ENCODE measurements at regions not wholly inside any gene's neighbourhood (a gene's known extent, or its start where the extent isn't known, plus 50 kb on each side); places are given as distances from the start of the nearest gene placed in this dataset.

- TF ChIP-seq, protein P1, sequence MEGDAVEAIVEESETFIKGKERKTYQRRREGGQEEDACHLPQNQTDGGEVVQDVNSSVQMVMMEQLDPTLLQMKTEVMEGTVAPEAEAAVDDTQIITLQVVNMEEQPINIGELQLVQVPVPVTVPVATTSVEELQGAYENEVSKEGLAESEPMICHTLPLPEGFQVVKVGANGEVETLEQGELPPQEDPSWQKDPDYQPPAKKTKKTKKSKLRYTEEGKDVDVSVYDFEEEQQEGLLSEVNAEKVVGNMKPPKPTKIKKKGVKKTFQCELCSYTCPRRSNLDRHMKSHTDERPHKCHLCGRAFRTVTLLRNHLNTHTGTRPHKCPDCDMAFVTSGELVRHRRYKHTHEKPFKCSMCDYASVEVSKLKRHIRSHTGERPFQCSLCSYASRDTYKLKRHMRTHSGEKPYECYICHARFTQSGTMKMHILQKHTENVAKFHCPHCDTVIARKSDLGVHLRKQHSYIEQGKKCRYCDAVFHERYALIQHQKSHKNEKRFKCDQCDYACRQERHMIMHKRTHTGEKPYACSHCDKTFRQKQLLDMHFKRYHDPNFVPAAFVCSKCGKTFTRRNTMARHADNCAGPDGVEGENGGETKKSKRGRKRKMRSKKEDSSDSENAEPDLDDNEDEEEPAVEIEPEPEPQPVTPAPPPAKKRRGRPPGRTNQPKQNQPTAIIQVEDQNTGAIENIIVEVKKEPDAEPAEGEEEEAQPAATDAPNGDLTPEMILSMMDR (conservative IDR thresholded peaks at IDR 0.05; ENCODE audit: low read depth in 2 of 2) = no peak
- TF ChIP-seq EZH2 (IDR thresholded peaks at IDR 0.05; ENCODE audit: low read depth, unreplicated experiment) (no peak), POLR2AphosphoS5 (IDR thresholded peaks at IDR 0.05; ENCODE audit: low read depth) (no peak), STAT1 (IDR thresholded peaks at IDR 0.05; ENCODE audit: unreplicated experiment) (no peak), EZH2phosphoT487 (IDR thresholded peaks at IDR 0.05; ENCODE audit: unreplicated experiment) (no peak), CREB1 (CRISPR knock-in tag; IDR thresholded peaks at IDR 0.05; ENCODE audit: low read depth) (no peak), JUNB (IDR thresholded peaks at IDR 0.05; ENCODE audit: unreplicated experiment) (no peak), REST (IDR thresholded peaks at IDR 0.05; ENCODE audit: unreplicated experiment) (no peak)
- TF ChIP-seq, protein P2, sequence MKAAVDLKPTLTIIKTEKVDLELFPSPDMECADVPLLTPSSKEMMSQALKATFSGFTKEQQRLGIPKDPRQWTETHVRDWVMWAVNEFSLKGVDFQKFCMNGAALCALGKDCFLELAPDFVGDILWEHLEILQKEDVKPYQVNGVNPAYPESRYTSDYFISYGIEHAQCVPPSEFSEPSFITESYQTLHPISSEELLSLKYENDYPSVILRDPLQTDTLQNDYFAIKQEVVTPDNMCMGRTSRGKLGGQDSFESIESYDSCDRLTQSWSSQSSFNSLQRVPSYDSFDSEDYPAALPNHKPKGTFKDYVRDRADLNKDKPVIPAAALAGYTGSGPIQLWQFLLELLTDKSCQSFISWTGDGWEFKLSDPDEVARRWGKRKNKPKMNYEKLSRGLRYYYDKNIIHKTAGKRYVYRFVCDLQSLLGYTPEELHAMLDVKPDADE (IDR thresholded peaks at IDR 0.05) = no peak
Observed at GRCh38 chr1:208852911-208853310, 608.7 kb upstream of the PLXNA2 start.

Data from GM23338 (cell line).